B cell (primary cell): ENCODE measurements at regions not wholly inside any gene's neighbourhood (a gene's known extent, or its start where the extent isn't known, plus 50 kb on each side); places are given as distances from the start of the nearest gene placed in this dataset.

ENCODE experiments used
- ATAC-seq: fragments of 200-7000 bp; cut with Tn5 transposase; one replicate; pipeline ENCODE4 v1.10.0; 2021; ENCODE audit warnings: low read depth, mild to moderate bottlenecking, moderate number of reproducible peaks, moderate library complexity
- CTCF ChIA-PET: fragments of 350-600 bp; sonication (Branson Sonifier 250); formaldehyde crosslinking; loops from one replicate; lab custom pipeline; 2021; ENCODE audit warnings: antibody characterized with exemption, inconsistent platforms; lab: Charles Lee
- POLR2A ChIA-PET: fragments of 350-600 bp; sonication (Branson Sonifier 250); formaldehyde crosslinking; loops from one replicate; lab custom pipeline; 2021; ENCODE audit warnings: antibody characterized with exemption; lab: Charles Lee
- DNase-seq: peaks from one replicate; pipeline ENCODE4 v3.0.0; 2013
- H2AFZ ChIP-seq: 2 replicates; pipeline ENCODE4 v1.6.1; 2012; ENCODE audit warnings: mild to moderate bottlenecking, low read depth, low read length; ENCODE audit not compliant: insufficient read depth, poor library complexity, severe bottlenecking
- H3K27ac ChIP-seq, 2 donors: 1 replicate in 1 of 2; 2 replicates in 1 of 2; pipeline ENCODE4 v1.5.1; 2012 to 2013; ENCODE audit warnings: low read length in 2 of 2, mild to moderate bottlenecking in 2 of 2, moderate library complexity in 1 of 2
- H3K27me3 ChIP-seq, 4 experiments: fragments of 200-600 bp in 1 of 4; sonication (generic) in 1 of 4; replicated peaks in 1 of 4; 1 replicate in 2 of 4; 2 replicates in 2 of 4; pipeline versions ENCODE4 v1.6.1 to v1.7.0; 2013 to 2016; ENCODE audit warnings: low read length in 3 of 4, mild to moderate bottlenecking in 2 of 4, mixed read lengths in 1 of 4, moderate library complexity in 1 of 4; ENCODE audit not compliant: insufficient read depth in 4 of 4, control insufficient read depth in 3 of 4; ENCODE audit errors: control extremely low read depth in 1 of 4
- H3K36me3 ChIP-seq, 2 experiments: replicated peaks in 1 of 2; 1 replicate in 1 of 2; 2 replicates in 1 of 2; pipeline versions ENCODE4 v1.6.1 to v1.7.1; 2013; ENCODE audit warnings: low read length in 1 of 2; ENCODE audit not compliant: insufficient read depth in 2 of 2, control insufficient read depth in 1 of 2; ENCODE audit errors: control extremely low read depth in 1 of 2, extremely low read depth in 1 of 2
- H3K4me1 ChIP-seq, 2 donors: fragments of 200-600 bp in 1 of 2; sonication (generic) in 1 of 2; 1 replicate in 1 of 2; 2 replicates in 1 of 2; pipeline versions ENCODE4 v1.5.1 to v1.6.1; 2013 to 2017; ENCODE audit warnings: low read length in 2 of 2; ENCODE audit not compliant: control insufficient read depth in 2 of 2, insufficient read depth in 2 of 2
- H3K4me2 ChIP-seq: replicated peaks from 2 replicates; pipeline ENCODE3; 2012; ENCODE audit warnings: mild to moderate bottlenecking, low read depth, low read length; ENCODE audit not compliant: poor library complexity, severe bottlenecking
- H3K4me3 ChIP-seq, 5 experiments: fragments of 200-600 bp in 1 of 5; sonication (generic) in 1 of 5; 1 replicate in 3 of 5; 2 replicates in 2 of 5; pipeline versions ENCODE4 v1.5.1 to v1.7.0; 2011 to 2016; ENCODE audit warnings: low read length in 4 of 5, mild to moderate bottlenecking in 4 of 5, low read depth in 2 of 5, control low read depth in 1 of 5, moderate library complexity in 1 of 5; ENCODE audit not compliant: insufficient read depth in 1 of 5; ENCODE audit errors: control extremely low read depth in 1 of 5, extremely low read depth in 1 of 5
- H3K79me2 ChIP-seq: fragments of 200-600 bp; sonication (generic); one replicate; pipeline ENCODE4 v1.6.0; 2016; ENCODE audit warnings: low read length; ENCODE audit not compliant: control insufficient read depth, insufficient read depth
- H3K9ac ChIP-seq: fragments of 200-600 bp; sonication (generic); 2 replicates; pipeline ENCODE4 v1.6.1; 2017; ENCODE audit warnings: mild to moderate bottlenecking, low read length, moderate library complexity
- H3K9me3 ChIP-seq, 3 donors: one replicate each; pipeline versions ENCODE4 v1.6.1 to v1.7.1; 2013; ENCODE audit warnings: low read length in 2 of 3; ENCODE audit not compliant: control insufficient read depth in 2 of 3, insufficient read depth in 1 of 3; ENCODE audit errors: control extremely low read depth in 1 of 3
- H4K20me1 ChIP-seq: 2 replicates; pipeline ENCODE4 v1.6.0; 2012; ENCODE audit warnings: mild to moderate bottlenecking, low read length; ENCODE audit not compliant: insufficient read depth, control insufficient read depth, poor library complexity, severe bottlenecking
- H3K27ac Mint-ChIP-seq: one replicate; pipeline ENCODE4 v1.8.0; 2021; ENCODE audit warnings: mixed read lengths
- H3K27me3 Mint-ChIP-seq: one replicate; pipeline ENCODE4 v1.8.0; 2021; ENCODE audit warnings: mixed read lengths
- H3K4me1 Mint-ChIP-seq: one replicate; pipeline ENCODE4 v1.8.0; 2021; ENCODE audit warnings: mixed read lengths
- H3K4me3 Mint-ChIP-seq: one replicate; pipeline ENCODE4 v1.8.0; 2021; ENCODE audit warnings: mixed read lengths
- H3K9me3 Mint-ChIP-seq: one replicate; pipeline ENCODE4 v1.8.0; 2022; ENCODE audit warnings: mixed read lengths; ENCODE audit not compliant: insufficient read depth
- EZH2 ChIP-seq: IDR thresholded peaks from 2 replicates; pipeline ENCODE4 v1.6.1; 2012; ENCODE audit warnings: borderline replicate concordance, low read depth, mild to moderate bottlenecking, moderate library complexity, low read length; ENCODE audit not compliant: insufficient read depth, poor library complexity, severe bottlenecking
- WGBS: methylation state at CpG from one replicate; pipeline ENCODE4 v1.1.5; 2013; ENCODE audit warnings: missing lambda C conversion rate; ENCODE audit not compliant: insufficient coverage; 5-methylcytosine and 5-hydroxymethylcytosine counted together
- intact Hi-C: fragments of 100-400 bp; cut with micrococcal nuclease; formaldehyde crosslinking; loops from one replicate; pipeline ENCODE4 v1.10.0; 2022
- TF ChIP-seq, protein P1 (sequence below): fragments of 200-600 bp; IDR thresholded peaks from one replicate; pipeline ENCODE4 v1.8.0; 2022; ENCODE audit warnings: antibody characterized with exemption, mild to moderate bottlenecking

DNA sequence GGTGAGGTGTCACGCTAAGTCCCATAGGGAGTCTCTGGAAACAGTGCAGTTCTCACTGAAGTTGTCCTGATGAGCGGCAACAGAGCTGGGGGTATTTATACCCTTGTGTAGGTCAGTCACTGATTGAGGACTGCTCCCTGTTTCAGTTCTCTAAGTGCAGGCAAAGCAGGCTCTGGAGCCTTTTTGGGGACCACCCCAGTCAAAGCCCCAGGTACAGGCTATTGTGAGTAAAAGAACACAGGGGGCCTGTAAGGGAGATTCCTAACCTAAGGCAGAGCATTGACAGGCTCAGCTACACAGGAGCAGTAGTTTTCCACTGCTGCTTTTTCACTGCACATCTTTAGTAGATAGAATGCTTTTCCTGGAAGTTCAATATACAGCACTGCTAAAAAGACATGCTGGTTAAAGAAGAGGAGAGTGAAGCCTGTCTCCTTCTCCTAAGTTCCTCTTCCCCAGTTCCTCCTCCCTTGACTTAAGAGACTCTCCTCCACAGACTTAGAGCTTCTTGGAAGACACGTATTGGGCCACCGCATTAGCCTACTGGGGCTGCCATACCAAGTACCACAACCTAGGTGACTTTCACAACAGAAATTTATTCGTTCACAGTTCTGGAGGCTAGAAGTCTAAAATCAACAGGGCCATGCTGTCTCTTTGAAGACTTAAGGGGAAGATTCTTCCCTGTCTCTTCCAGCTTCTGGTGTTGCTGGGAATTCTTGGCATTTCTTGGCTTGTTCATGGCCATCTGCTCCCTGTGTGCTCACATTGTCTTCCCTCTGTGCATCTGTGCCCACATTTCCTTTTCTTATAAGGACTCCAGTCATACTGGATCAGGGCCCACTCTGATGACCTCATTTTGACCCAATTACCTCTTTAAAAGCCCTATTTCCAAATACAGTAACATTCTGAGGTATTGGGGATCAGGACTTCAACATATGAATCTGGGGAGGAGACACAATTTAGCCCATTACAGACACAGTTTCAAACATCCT is 221.0 kb downstream of the ESM1 start:
- Histone ChIP-seq H3K4me3 (no peak overlapping the region), H3K27me3 (no peaks in the 10 kb centered on the region), H3K79me2 (no peaks in the 10 kb centered on the region), H3K36me3 (no peaks in the 10 kb centered on the region), H3K4me1 (peaks cover 18 to 46% of the 10 kb centered on the region in 2 donors), H3K9me3 (no peaks in the 10 kb centered on the region), H2AFZ (no peak overlapping the region), H3K9ac (no peak overlapping the region), H3K27ac (no peak overlapping the region), H3K4me2 (no peak overlapping the region), H4K20me1 (no peaks in the 10 kb centered on the region)
- ChIA-PET POLR2A (no interaction called here), CTCF (interaction anchor here (1.3 to 1.5 kb wide), 2 partner anchors 8 to 57 kb away, joined by 3 read pairs; no protein-coding TSS in a partner anchor)
- WGBS, result 94% methylated on average over 4 of the region's 5 CpGs
- H3K27ac Mint-ChIP-seq, result no peak overlapping the region
- intact Hi-C loops, result no loop called here
- H3K4me3 Mint-ChIP-seq, result no peak overlapping the region
- no peaks in the 10 kb centered on the region for H3K9me3 Mint-ChIP-seq
- peaks cover 67% of the 10 kb centered on the region for H3K4me1 Mint-ChIP-seq
- ATAC-seq (no peak), DNase-seq (no peak)
- H3K27me3 Mint-ChIP-seq, result no peaks in the 10 kb centered on the region
- TF ChIP-seq EZH2, result no peak
- TF ChIP-seq, protein P1, sequence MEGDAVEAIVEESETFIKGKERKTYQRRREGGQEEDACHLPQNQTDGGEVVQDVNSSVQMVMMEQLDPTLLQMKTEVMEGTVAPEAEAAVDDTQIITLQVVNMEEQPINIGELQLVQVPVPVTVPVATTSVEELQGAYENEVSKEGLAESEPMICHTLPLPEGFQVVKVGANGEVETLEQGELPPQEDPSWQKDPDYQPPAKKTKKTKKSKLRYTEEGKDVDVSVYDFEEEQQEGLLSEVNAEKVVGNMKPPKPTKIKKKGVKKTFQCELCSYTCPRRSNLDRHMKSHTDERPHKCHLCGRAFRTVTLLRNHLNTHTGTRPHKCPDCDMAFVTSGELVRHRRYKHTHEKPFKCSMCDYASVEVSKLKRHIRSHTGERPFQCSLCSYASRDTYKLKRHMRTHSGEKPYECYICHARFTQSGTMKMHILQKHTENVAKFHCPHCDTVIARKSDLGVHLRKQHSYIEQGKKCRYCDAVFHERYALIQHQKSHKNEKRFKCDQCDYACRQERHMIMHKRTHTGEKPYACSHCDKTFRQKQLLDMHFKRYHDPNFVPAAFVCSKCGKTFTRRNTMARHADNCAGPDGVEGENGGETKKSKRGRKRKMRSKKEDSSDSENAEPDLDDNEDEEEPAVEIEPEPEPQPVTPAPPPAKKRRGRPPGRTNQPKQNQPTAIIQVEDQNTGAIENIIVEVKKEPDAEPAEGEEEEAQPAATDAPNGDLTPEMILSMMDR, result no peak

DNA sequence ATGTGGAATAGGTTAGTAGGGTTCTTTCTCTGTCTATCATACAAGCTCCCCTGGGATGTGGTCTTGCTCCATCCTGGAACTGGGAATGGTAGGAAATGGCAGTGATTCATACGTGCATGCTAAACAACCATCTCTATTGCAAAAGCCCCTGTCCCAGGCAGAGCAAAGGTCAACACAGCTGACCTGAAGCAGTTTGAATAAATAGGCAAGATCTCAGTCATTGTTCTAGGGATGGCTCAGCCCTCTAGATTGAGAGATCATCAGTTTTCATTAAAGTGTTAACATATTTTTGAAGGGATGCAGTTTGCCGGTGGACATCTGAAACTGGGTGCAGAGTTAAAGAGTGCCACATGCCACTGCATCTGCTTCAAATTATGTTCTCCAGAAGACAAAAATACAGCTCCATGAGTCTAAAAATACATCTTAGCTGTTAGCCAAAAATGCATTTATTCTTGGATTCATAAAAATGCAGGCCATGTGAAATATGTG is 224.1 kb downstream of the ESM1 start:
- Histone ChIP-seq H2AFZ (no peak overlapping the region), H3K27ac (no peak overlapping the region), H3K4me1 (peaks cover 19 to 44% of the 10 kb centered on the region in 2 donors), H3K79me2 (no peaks in the 10 kb centered on the region), H3K9me3 (no peaks in the 10 kb centered on the region), H3K27me3 (no peaks in the 10 kb centered on the region), H3K36me3 (no peaks in the 10 kb centered on the region), H3K4me3 (no peak overlapping the region), H3K4me2 (no peak overlapping the region), H3K9ac (no peak overlapping the region), H4K20me1 (no peaks in the 10 kb centered on the region)
- peaks cover 56% of the 10 kb centered on the region for H3K4me1 Mint-ChIP-seq
- ATAC-seq (no peak), DNase-seq (no peak)
- H3K27me3 Mint-ChIP-seq, result no peaks in the 10 kb centered on the region
- WGBS, result 100% methylated on average over 1 of the region's 2 CpGs
- no peaks in the 10 kb centered on the region for H3K9me3 Mint-ChIP-seq
- H3K27ac Mint-ChIP-seq, result no peak overlapping the region
- TF ChIP-seq, protein P1, result no peak
- no peak for TF ChIP-seq EZH2
- H3K4me3 Mint-ChIP-seq, result no peak overlapping the region
- ChIA-PET POLR2A (no interaction called here), CTCF (interaction anchor here (1.4 kb wide), 1 partner anchor 84 kb away, joined by 5 read pairs; no protein-coding TSS in a partner anchor)
- intact Hi-C loops, result no loop called here
